GM06990 (cell line): ENCODE measurements at regions not wholly inside any gene's neighbourhood (a gene's known extent, or its start where the extent isn't known, plus 50 kb on each side); places are given as distances from the start of the nearest gene placed in this dataset.

Experiments
- DNase-seq: peaks from one replicate; pipeline ENCODE4 v3.0.0-alpha.2; 2011; ENCODE audit not compliant: insufficient read length; ENCODE audit errors: extremely low read depth
- H3K27me3 ChIP-seq: replicated peaks from 2 replicates; pipeline ENCODE4 v1.6.0; 2011; ENCODE audit warnings: low read length; ENCODE audit not compliant: control insufficient read depth, insufficient read depth
- H3K36me3 ChIP-seq: 2 replicates; pipeline ENCODE4 v1.5.1; 2011; ENCODE audit warnings: low read length; ENCODE audit not compliant: control insufficient read depth, insufficient read depth
- H3K4me3 ChIP-seq: replicated peaks from 2 replicates; pipeline ENCODE4 v1.5.1; 2011; ENCODE audit warnings: low read depth, mild to moderate bottlenecking, control low read depth, low read length
- CTCF ChIP-seq: IDR thresholded peaks from 2 replicates; pipeline ENCODE4 v1.5.1; 2011; ENCODE audit warnings: low read length, control low read depth, mild to moderate bottlenecking, inconsistent platforms; ENCODE audit not compliant: insufficient read depth, poor library complexity, severe bottlenecking

GRCh38 chr15:38689522-38689921, 124.9 kb upstream of the RASGRP1 start:
- H3K36me3 ChIP-seq, result no peaks in the 10 kb centered on the region
- H3K4me3 ChIP-seq, result no peak overlapping the region
- no peak for TF ChIP-seq CTCF
- no peak for DNase-seq
- no peaks in the 10 kb centered on the region for H3K27me3 ChIP-seq

- no peak for DNase-seq
- TF ChIP-seq CTCF, result no peak
- no peaks in the 10 kb centered on the region for H3K36me3 ChIP-seq
- H3K4me3 ChIP-seq, result no peak overlapping the region
- H3K27me3 ChIP-seq, result no peaks in the 10 kb centered on the region
Measured at GRCh38 chr15:38690216-38690615, 125.6 kb upstream of the RASGRP1 start.

GRCh38 chr15:38690719-38691332, 126.2 kb upstream of the RASGRP1 start:
- peak; percentile 86 for TF ChIP-seq CTCF
- Histone ChIP-seq H3K27me3 (no peaks in the 10 kb centered on the region), H3K4me3 (no peak overlapping the region), H3K36me3 (no peaks in the 10 kb centered on the region)
- DNase-seq, result no peak

- H3K4me3 ChIP-seq, result no peak overlapping the region
- DNase-seq, result no peak
- H3K27me3 ChIP-seq, result no peaks in the 10 kb centered on the region
- TF ChIP-seq CTCF, result no peak
- H3K36me3 ChIP-seq, result no peaks in the 10 kb centered on the region
Measured at GRCh38 chr15:38691377-38691776, 126.8 kb upstream of the RASGRP1 start.

GRCh38 chr15:38691965-38692788, 127.6 kb upstream of the RASGRP1 start:
- no peak for DNase-seq
- H3K27me3 ChIP-seq, result no peaks in the 10 kb centered on the region
- TF ChIP-seq CTCF, result no peak
- H3K4me3 ChIP-seq, result no peak overlapping the region
- no peaks in the 10 kb centered on the region for H3K36me3 ChIP-seq
